ENCODE measurements at regions not wholly inside any gene's neighbourhood (a gene's known extent, or its start where the extent isn't known, plus 50 kb on each side); places are given as distances from the start of the nearest gene placed in this dataset.

DNA sequence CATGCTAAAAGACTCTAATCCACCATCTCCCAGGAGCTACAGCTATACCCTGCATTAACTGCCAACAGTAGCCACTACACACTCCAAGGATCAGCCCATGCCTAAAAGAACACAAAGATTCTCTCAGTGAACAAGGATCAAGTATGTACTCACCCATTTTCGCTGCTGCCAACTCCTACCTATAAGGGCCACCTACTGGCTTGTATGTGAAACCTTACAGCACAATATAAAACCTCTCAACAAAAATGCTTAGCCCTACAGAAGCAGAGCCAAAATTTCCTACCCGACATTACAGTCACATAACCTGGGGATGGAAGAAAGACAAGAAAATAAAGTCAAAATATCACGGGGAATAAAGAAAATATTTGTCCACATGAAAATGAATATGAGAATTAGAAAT, 562.8 kb upstream of the POU3F4 start:
- TF ChIP-seq, protein P1, sequence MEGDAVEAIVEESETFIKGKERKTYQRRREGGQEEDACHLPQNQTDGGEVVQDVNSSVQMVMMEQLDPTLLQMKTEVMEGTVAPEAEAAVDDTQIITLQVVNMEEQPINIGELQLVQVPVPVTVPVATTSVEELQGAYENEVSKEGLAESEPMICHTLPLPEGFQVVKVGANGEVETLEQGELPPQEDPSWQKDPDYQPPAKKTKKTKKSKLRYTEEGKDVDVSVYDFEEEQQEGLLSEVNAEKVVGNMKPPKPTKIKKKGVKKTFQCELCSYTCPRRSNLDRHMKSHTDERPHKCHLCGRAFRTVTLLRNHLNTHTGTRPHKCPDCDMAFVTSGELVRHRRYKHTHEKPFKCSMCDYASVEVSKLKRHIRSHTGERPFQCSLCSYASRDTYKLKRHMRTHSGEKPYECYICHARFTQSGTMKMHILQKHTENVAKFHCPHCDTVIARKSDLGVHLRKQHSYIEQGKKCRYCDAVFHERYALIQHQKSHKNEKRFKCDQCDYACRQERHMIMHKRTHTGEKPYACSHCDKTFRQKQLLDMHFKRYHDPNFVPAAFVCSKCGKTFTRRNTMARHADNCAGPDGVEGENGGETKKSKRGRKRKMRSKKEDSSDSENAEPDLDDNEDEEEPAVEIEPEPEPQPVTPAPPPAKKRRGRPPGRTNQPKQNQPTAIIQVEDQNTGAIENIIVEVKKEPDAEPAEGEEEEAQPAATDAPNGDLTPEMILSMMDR (IDR thresholded peaks at IDR 0.05) = no peak
- no peak for TF ChIP-seq POLR2A (IDR thresholded peaks at IDR 0.05)

All from ovary (tissue), 3 donors.